ENCODE measurements at regions not wholly inside any gene's neighbourhood (a gene's known extent, or its start where the extent isn't known, plus 50 kb on each side); places are given as distances from the start of the nearest gene placed in this dataset.

DNA sequence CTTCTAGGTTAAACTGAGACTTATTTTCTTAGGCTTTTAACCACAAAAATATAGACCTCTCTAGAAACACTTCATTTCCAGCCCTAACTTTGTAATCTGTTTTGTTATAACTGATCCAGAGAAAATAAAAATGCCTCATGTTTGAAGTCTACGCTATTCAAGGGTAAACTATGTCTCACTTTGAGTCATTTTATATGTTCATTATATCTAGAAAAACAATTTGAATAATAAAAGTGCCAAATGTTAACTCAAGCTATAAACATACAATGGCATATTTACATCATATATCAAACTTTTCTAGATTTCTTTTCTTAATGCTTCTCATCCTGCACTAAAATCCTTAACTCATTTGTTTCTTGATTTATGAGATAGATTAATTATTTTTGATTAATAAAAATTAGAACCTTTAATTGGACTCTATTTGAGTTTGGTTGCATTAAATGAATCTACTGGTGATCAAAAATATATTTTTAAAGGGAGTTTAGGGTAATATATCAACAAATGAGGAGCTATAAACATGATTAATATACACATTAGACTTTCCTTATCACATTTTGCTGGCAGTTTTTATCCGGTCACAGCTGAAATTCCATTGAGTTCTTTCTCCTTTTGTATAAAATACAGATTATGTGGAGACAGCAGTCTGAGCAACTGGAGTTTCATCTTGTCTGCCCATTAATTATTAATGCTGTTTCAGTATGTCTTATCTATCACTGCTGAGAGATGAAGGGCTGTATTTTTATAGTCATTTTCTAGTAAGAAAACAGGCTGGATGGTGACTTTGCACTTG lies 246.5 kb downstream of the TBX18 start:
- Histone ChIP-seq H3K4me1 (ENCODE audit: insufficient read depth, low read length) (peaks cover 36% of the 10 kb centered on the region), H3K9me3 (ENCODE audit: low read depth, low read length) (no peaks in the 10 kb centered on the region), H2AFZ (ENCODE audit: low read length) (no peak overlapping the region), H3K27ac (ENCODE audit: low read depth, low read length) (no peak overlapping the region), H4K20me1 (ENCODE audit: insufficient read depth, low read length) (no peaks in the 10 kb centered on the region), H3K4me3 (ENCODE audit: insufficient read depth, low read length) (no peak overlapping the region), H3K79me2 (ENCODE audit: insufficient read depth, low read length) (no peaks in the 10 kb centered on the region), H3K27me3 (ENCODE audit: insufficient read depth, low read length) (no peaks in the 10 kb centered on the region), H3K36me3 (ENCODE audit: insufficient read depth, low read length) (no peaks in the 10 kb centered on the region), H3K4me2 (ENCODE audit: insufficient read depth, low read length) (no peak overlapping the region)
- TF ChIP-seq, protein P1, sequence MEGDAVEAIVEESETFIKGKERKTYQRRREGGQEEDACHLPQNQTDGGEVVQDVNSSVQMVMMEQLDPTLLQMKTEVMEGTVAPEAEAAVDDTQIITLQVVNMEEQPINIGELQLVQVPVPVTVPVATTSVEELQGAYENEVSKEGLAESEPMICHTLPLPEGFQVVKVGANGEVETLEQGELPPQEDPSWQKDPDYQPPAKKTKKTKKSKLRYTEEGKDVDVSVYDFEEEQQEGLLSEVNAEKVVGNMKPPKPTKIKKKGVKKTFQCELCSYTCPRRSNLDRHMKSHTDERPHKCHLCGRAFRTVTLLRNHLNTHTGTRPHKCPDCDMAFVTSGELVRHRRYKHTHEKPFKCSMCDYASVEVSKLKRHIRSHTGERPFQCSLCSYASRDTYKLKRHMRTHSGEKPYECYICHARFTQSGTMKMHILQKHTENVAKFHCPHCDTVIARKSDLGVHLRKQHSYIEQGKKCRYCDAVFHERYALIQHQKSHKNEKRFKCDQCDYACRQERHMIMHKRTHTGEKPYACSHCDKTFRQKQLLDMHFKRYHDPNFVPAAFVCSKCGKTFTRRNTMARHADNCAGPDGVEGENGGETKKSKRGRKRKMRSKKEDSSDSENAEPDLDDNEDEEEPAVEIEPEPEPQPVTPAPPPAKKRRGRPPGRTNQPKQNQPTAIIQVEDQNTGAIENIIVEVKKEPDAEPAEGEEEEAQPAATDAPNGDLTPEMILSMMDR (IDR thresholded peaks at IDR 0.05; ENCODE audit: extremely low read depth, low read depth, low read length): no peak
- no peak for DNase-seq (ENCODE audit: insufficient read length, low spot score, missing footprints)

DNA sequence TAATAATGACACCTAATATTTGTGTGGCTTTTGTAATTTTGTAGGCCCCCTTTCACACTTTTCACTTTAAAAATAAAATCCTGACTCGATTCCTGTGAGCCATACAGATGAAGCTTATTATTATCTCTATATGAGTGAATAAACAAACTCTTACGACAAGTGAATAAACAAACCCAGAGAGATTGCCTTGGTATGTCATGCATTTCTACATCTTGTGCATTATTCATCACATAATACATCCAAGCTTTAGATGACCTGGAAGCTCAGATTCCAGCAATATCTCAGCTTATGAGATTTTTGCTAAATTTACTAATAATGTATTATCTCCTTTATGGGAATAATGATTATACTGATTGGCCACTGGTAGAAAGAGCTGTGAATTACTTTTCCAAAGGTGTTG lies 248.2 kb downstream of the TBX18 start:
- no peak overlapping the region for H3K4me2 ChIP-seq (ENCODE audit: insufficient read depth, low read length)
- H3K36me3 ChIP-seq (ENCODE audit: insufficient read depth, low read length): no peaks in the 10 kb centered on the region
- no peaks in the 10 kb centered on the region for H3K79me2 ChIP-seq (ENCODE audit: insufficient read depth, low read length)
- DNase-seq (ENCODE audit: insufficient read length, low spot score, missing footprints): no peak
- H3K4me1 ChIP-seq (ENCODE audit: insufficient read depth, low read length): peaks cover 30% of the 10 kb centered on the region
- no peak overlapping the region for H2AFZ ChIP-seq (ENCODE audit: low read length)
- TF ChIP-seq, protein P1 (IDR thresholded peaks at IDR 0.05; ENCODE audit: extremely low read depth, low read depth, low read length): no peak
- H3K9me3 ChIP-seq (ENCODE audit: low read depth, low read length): no peaks in the 10 kb centered on the region
- no peaks in the 10 kb centered on the region for H3K27me3 ChIP-seq (ENCODE audit: insufficient read depth, low read length)
- H3K4me3 ChIP-seq (ENCODE audit: insufficient read depth, low read length): no peak overlapping the region
- H4K20me1 ChIP-seq (ENCODE audit: insufficient read depth, low read length): no peaks in the 10 kb centered on the region
- H3K27ac ChIP-seq (ENCODE audit: low read depth, low read length): no peak overlapping the region

DNA sequence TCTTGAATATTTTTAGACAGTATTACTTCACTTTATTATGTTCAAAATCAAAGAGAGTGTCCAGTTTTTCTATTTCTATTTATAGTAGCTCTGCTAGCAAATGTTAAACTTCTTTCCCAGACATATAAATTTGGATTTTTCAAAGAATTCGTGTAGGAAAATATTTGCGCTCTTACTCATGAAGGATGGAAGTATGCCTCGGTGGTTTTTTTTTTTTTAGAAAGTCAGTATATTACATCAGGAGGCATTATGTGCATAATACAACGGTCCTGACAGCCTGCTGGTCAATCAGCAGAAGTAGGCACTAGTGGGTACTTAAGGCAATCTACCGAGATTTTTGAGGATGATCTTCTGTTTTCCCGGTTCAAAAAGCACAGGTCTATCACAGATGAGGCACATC lies 249.3 kb downstream of the TBX18 start:
- H3K9me3 ChIP-seq (ENCODE audit: low read depth, low read length): no peaks in the 10 kb centered on the region
- TF ChIP-seq, protein P1 (IDR thresholded peaks at IDR 0.05; ENCODE audit: extremely low read depth, low read depth, low read length): no peak
- H3K4me2 ChIP-seq (ENCODE audit: insufficient read depth, low read length): peak overlapping the region; percentile 55
- H3K36me3 ChIP-seq (ENCODE audit: insufficient read depth, low read length): no peaks in the 10 kb centered on the region
- peaks cover 30% of the 10 kb centered on the region for H3K4me1 ChIP-seq (ENCODE audit: insufficient read depth, low read length)
- no peaks in the 10 kb centered on the region for H3K79me2 ChIP-seq (ENCODE audit: insufficient read depth, low read length)
- peak overlapping the region; percentile 72 for H3K27ac ChIP-seq (ENCODE audit: low read depth, low read length)
- no peak overlapping the region for H2AFZ ChIP-seq (ENCODE audit: low read length)
- no peak for DNase-seq (ENCODE audit: insufficient read length, low spot score, missing footprints)
- H3K4me3 ChIP-seq (ENCODE audit: insufficient read depth, low read length): peak overlapping the region; percentile 7
- no peaks in the 10 kb centered on the region for H4K20me1 ChIP-seq (ENCODE audit: insufficient read depth, low read length)
- H3K27me3 ChIP-seq (ENCODE audit: insufficient read depth, low read length): no peaks in the 10 kb centered on the region

- H3K9me3 ChIP-seq (ENCODE audit: low read depth, low read length): no peaks in the 10 kb centered on the region
- H3K4me1 ChIP-seq (ENCODE audit: insufficient read depth, low read length): peaks cover 36% of the 10 kb centered on the region
- no peaks in the 10 kb centered on the region for H3K27me3 ChIP-seq (ENCODE audit: insufficient read depth, low read length)
- no peaks in the 10 kb centered on the region for H3K79me2 ChIP-seq (ENCODE audit: insufficient read depth, low read length)
- no peaks in the 10 kb centered on the region for H4K20me1 ChIP-seq (ENCODE audit: insufficient read depth, low read length)
- TF ChIP-seq, protein P1 (IDR thresholded peaks at IDR 0.05; ENCODE audit: extremely low read depth, low read depth, low read length): peak; percentile 31
- no peak overlapping the region for H2AFZ ChIP-seq (ENCODE audit: low read length)
- H3K4me2 ChIP-seq (ENCODE audit: insufficient read depth, low read length): peak overlapping the region; percentile 55
- H3K27ac ChIP-seq (ENCODE audit: low read depth, low read length): peak overlapping the region; percentile 72
- H3K36me3 ChIP-seq (ENCODE audit: insufficient read depth, low read length): no peaks in the 10 kb centered on the region
- peak overlapping the region; percentile 7 for H3K4me3 ChIP-seq (ENCODE audit: insufficient read depth, low read length)
- DNase-seq (ENCODE audit: insufficient read length, low spot score, missing footprints): no peak
These were observed 250.1 kb downstream of the TBX18 start for GRCh38 chr6:84514089-84514971.
